ENCODE measurements at regions not wholly inside any gene's neighbourhood (a gene's known extent, or its start where the extent isn't known, plus 50 kb on each side); places are given as distances from the start of the nearest gene placed in this dataset.

GRCh38 chr7:34320412-34320811, 337.6 kb upstream of the NPSR1 start:
- Histone ChIP-seq H3K27me3 (replicated peaks; ENCODE audit: control insufficient read depth, insufficient read depth, low read length) (no peaks in the 10 kb centered on the region), H3K4me1 (no peaks in the 10 kb centered on the region), H3K9me3 (no peaks in the 10 kb centered on the region), H3K36me3 (ENCODE audit: control insufficient read depth, insufficient read depth, low read length) (no peaks in the 10 kb centered on the region), H3K4me3 (ENCODE audit: low read depth, low read length) (no peak overlapping the region)
- ChIA-PET POLR2A (interaction anchor here (1.0 kb wide), 1 partner anchor 488 kb away, joined by 3 read pairs; no protein-coding TSS in a partner anchor), CTCF (interaction anchor here (0.5 to 1.5 kb wide), 14 partner anchors 12 to 608 kb away, joined by 3 to 15 read pairs (median 4); no protein-coding TSS in a partner anchor)
- Mint-ChIP-seq H3K4me3 (ENCODE audit: unreplicated experiment) (no peak overlapping the region), H3K36me3 (ENCODE audit: insufficient read depth, unreplicated experiment) (no peaks in the 10 kb centered on the region), H3K27ac (ENCODE audit: unreplicated experiment) (no peak overlapping the region), H3K4me1 (ENCODE audit: low read depth, unreplicated experiment) (no peaks in the 10 kb centered on the region), H3K27me3 (ENCODE audit: insufficient read depth, unreplicated experiment) (no peaks in the 10 kb centered on the region), H3K9me3 (ENCODE audit: unreplicated experiment) (no peaks in the 10 kb centered on the region)
- no TSS peak for BruUV-seq (replicated peaks)
- intact Hi-C loops (cut with micrococcal nuclease; ENCODE audit: unreplicated experiment), result loop anchor here (2.0 to 5.0 kb wide), 2 partner anchors 276 to 607 kb away; no protein-coding TSS in a partner anchor
- TF ChIP-seq CTCF (IDR thresholded peaks at IDR 0.05; ENCODE audit: insufficient read depth in 1 of 2, low read depth in 1 of 2, low read length in 1 of 2, severe bottlenecking in 1 of 2, unreplicated experiment in 1 of 2), result no peak
- no peak for DNase-seq

- Mint-ChIP-seq H3K36me3 (ENCODE audit: insufficient read depth, unreplicated experiment) (no peaks in the 10 kb centered on the region), H3K4me1 (ENCODE audit: low read depth, unreplicated experiment) (no peaks in the 10 kb centered on the region), H3K9me3 (ENCODE audit: unreplicated experiment) (no peaks in the 10 kb centered on the region), H3K27me3 (ENCODE audit: insufficient read depth, unreplicated experiment) (no peaks in the 10 kb centered on the region), H3K27ac (ENCODE audit: unreplicated experiment) (no peak overlapping the region), H3K4me3 (ENCODE audit: unreplicated experiment) (peak overlapping the region; percentile 17)
- H3K4me3 ChIP-seq (ENCODE audit: low read depth, low read length), result no peak overlapping the region
- peak; percentile 88 for TF ChIP-seq CTCF (IDR thresholded peaks at IDR 0.05; ENCODE audit: insufficient read depth in 1 of 2, low read depth in 1 of 2, low read length in 1 of 2, severe bottlenecking in 1 of 2, unreplicated experiment in 1 of 2)
- POLR2A ChIA-PET, result interaction anchor here (1.0 kb wide), 1 partner anchor 487 kb away, joined by 3 read pairs; no protein-coding TSS in a partner anchor
- no peaks in the 10 kb centered on the region for H3K9me3 ChIP-seq
- intact Hi-C loops (cut with micrococcal nuclease; ENCODE audit: unreplicated experiment), result loop anchor here (1.0 to 5.0 kb wide), 4 partner anchors 109 to 606 kb away; no protein-coding TSS in a partner anchor
- H3K4me1 ChIP-seq, result no peaks in the 10 kb centered on the region
- CTCF ChIA-PET, result interaction anchor here (0.6 to 1.5 kb wide), 13 partner anchors 12 to 607 kb away, joined by 3 to 15 read pairs (median 4); no protein-coding TSS in a partner anchor
- peak; percentile 73 to 76 for DNase-seq
- no peaks in the 10 kb centered on the region for H3K27me3 ChIP-seq (replicated peaks; ENCODE audit: control insufficient read depth, insufficient read depth, low read length)
- no TSS peak for BruUV-seq (replicated peaks)
- H3K36me3 ChIP-seq (ENCODE audit: control insufficient read depth, insufficient read depth, low read length), result no peaks in the 10 kb centered on the region
Measured at GRCh38 chr7:34320926-34321661, 336.9 kb upstream of the NPSR1 start.

- Histone ChIP-seq H3K9me3 (no peaks in the 10 kb centered on the region), H3K27me3 (replicated peaks; ENCODE audit: control insufficient read depth, insufficient read depth, low read length) (no peaks in the 10 kb centered on the region), H3K4me3 (ENCODE audit: low read depth, low read length) (no peak overlapping the region), H3K4me1 (no peaks in the 10 kb centered on the region), H3K36me3 (ENCODE audit: control insufficient read depth, insufficient read depth, low read length) (no peaks in the 10 kb centered on the region)
- no peak for TF ChIP-seq CTCF (IDR thresholded peaks at IDR 0.05; ENCODE audit: insufficient read depth in 1 of 2, low read depth in 1 of 2, low read length in 1 of 2, severe bottlenecking in 1 of 2, unreplicated experiment in 1 of 2)
- H3K9me3 Mint-ChIP-seq (ENCODE audit: unreplicated experiment), result no peaks in the 10 kb centered on the region
- DNase-seq, result no peak
- intact Hi-C loops (cut with micrococcal nuclease; ENCODE audit: unreplicated experiment), result loop anchor here (5.0 kb wide), 1 partner anchor 604 kb away; no protein-coding TSS in a partner anchor
- ChIA-PET CTCF (no interaction called here), POLR2A (no interaction called here)
- H3K36me3 Mint-ChIP-seq (ENCODE audit: insufficient read depth, unreplicated experiment), result no peaks in the 10 kb centered on the region
- no peak overlapping the region for H3K4me3 Mint-ChIP-seq (ENCODE audit: unreplicated experiment)
- no peaks in the 10 kb centered on the region for H3K4me1 Mint-ChIP-seq (ENCODE audit: low read depth, unreplicated experiment)
- H3K27me3 Mint-ChIP-seq (ENCODE audit: insufficient read depth, unreplicated experiment), result no peaks in the 10 kb centered on the region
- no TSS peak for BruUV-seq (replicated peaks)
- no peak overlapping the region for H3K27ac Mint-ChIP-seq (ENCODE audit: unreplicated experiment)
Measured at GRCh38 chr7:34322841-34323240, 335.2 kb upstream of the NPSR1 start.
